DND-41 (cell line): ENCODE measurements at regions not wholly inside any gene's neighbourhood (a gene's known extent, or its start where the extent isn't known, plus 50 kb on each side); places are given as distances from the start of the nearest gene placed in this dataset.

Experiments used
- EZH2 ChIP-seq: IDR thresholded peaks from 3 replicates; pipeline ENCODE4 v1.6.1; 2012; ENCODE audit warnings: borderline replicate concordance, low read depth, mild to moderate bottlenecking, moderate library complexity, low read length, inconsistent platforms; ENCODE audit not compliant: severe bottlenecking
- TF ChIP-seq, protein P1 (sequence below): IDR thresholded peaks from 2 replicates; pipeline ENCODE4 v1.5.1; 2012; ENCODE audit warnings: borderline replicate concordance, low read length, moderate library complexity, mild to moderate bottlenecking; ENCODE audit not compliant: poor library complexity, severe bottlenecking; ENCODE audit errors: extremely low read depth

DNA sequence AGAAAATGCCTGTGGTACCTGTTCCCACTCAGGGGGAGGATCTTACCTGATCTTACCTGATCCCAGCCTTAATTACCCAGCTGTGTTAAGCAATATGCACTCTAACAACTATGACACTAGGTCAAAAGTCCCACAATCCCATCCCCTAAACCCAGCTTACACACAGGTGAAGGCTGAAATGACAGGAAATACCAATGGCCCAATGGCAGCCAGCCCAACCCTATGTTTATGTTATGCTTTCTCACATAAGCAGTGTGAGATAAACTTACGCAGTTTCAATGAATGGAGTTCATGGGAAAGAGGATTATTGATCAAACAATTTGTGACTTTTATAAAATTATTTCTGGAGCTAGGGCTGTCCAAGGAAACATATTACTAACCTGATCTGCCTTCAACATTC lies 91.9 kb downstream of the GPAM start:
- TF ChIP-seq, protein P1, sequence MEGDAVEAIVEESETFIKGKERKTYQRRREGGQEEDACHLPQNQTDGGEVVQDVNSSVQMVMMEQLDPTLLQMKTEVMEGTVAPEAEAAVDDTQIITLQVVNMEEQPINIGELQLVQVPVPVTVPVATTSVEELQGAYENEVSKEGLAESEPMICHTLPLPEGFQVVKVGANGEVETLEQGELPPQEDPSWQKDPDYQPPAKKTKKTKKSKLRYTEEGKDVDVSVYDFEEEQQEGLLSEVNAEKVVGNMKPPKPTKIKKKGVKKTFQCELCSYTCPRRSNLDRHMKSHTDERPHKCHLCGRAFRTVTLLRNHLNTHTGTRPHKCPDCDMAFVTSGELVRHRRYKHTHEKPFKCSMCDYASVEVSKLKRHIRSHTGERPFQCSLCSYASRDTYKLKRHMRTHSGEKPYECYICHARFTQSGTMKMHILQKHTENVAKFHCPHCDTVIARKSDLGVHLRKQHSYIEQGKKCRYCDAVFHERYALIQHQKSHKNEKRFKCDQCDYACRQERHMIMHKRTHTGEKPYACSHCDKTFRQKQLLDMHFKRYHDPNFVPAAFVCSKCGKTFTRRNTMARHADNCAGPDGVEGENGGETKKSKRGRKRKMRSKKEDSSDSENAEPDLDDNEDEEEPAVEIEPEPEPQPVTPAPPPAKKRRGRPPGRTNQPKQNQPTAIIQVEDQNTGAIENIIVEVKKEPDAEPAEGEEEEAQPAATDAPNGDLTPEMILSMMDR: no peak
- no peak for TF ChIP-seq EZH2
